SU-DHL-6 (cell line): ENCODE measurements at regions not wholly inside any gene's neighbourhood (a gene's known extent, or its start where the extent isn't known, plus 50 kb on each side); places are given as distances from the start of the nearest gene placed in this dataset.
"Not testable (repeated sequence)": the region's sequence is repeated elsewhere in the genome, so short reads cannot be mapped to it uniquely, and the experiment has no call there.

Source experiments
- EZH2phosphoT487 ChIP-seq: fragments of 200-600 bp; sonication (generic), shearing (Covaris generic); conservative IDR thresholded peaks from 2 replicates; pipeline ENCODE4 v1.6.1; 2018; ENCODE audit warnings: mild to moderate bottlenecking, antibody characterized with exemption, low read length, moderate library complexity, mixed read lengths
- TF ChIP-seq, protein P1 (sequence below): fragments of 200-600 bp; sonication (generic); IDR thresholded peaks from one replicate; pipeline ENCODE4 v1.5.1; 2017; ENCODE audit warnings: antibody characterized with exemption, mild to moderate bottlenecking, low read length, moderate library complexity; ENCODE audit not compliant: insufficient read depth, poor library complexity, severe bottlenecking

DNA sequence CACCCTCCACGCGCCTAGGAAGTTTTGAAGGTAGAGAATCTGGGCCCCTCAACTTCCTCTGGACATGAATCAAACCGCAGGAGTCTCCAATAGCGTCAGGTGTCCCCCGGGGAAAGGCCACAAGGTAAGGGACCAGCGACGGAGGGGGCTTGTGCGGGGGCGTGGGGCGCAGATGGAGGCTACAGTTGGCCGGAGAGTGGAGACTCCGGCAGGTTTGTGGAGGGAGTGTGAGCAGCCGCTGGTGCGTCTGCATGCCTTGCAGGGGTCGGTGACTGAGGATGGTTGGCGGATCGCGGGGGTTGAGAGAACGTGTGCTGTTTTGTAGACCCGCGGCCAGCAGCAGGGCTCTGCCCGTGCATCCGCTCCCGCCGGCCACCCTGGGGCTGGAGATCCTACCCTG lies 303.3 kb upstream of the DPP6 start:
- TF ChIP-seq, protein P1, sequence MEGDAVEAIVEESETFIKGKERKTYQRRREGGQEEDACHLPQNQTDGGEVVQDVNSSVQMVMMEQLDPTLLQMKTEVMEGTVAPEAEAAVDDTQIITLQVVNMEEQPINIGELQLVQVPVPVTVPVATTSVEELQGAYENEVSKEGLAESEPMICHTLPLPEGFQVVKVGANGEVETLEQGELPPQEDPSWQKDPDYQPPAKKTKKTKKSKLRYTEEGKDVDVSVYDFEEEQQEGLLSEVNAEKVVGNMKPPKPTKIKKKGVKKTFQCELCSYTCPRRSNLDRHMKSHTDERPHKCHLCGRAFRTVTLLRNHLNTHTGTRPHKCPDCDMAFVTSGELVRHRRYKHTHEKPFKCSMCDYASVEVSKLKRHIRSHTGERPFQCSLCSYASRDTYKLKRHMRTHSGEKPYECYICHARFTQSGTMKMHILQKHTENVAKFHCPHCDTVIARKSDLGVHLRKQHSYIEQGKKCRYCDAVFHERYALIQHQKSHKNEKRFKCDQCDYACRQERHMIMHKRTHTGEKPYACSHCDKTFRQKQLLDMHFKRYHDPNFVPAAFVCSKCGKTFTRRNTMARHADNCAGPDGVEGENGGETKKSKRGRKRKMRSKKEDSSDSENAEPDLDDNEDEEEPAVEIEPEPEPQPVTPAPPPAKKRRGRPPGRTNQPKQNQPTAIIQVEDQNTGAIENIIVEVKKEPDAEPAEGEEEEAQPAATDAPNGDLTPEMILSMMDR, result not testable (repeated sequence)
- TF ChIP-seq EZH2phosphoT487, result not testable (repeated sequence)
